A549 (cell line): ENCODE measurements at regions not wholly inside any gene's neighbourhood (a gene's known extent, or its start where the extent isn't known, plus 50 kb on each side); places are given as distances from the start of the nearest gene placed in this dataset.

Experiments used
- ATAC-seq, 2 experiments: fragments of 200-7000 bp in 1 of 2; fragments of >200 bp in 1 of 2; cut with Nextera tagmentation in 1 of 2; cut with Tn5 transposase in 1 of 2; 3 replicates each; pipeline versions ENCODE4 v1.8.0 to v1.9.1; 2018 to 2020; ENCODE audit warnings: mild to moderate bottlenecking in 1 of 2, moderate library complexity in 1 of 2
- CTCF ChIA-PET: fragments of 300-600 bp; sonication (Branson Sonifier 250); formaldehyde crosslinking; extraction: SDS; loops from one replicate; lab custom pipeline; 2021; ENCODE audit warnings: antibody characterized with exemption, inconsistent platforms; lab: Yijun Ruan, JAX
- POLR2A ChIA-PET: fragments of 350-600 bp; formaldehyde crosslinking; extraction: SDS; loops from one replicate; lab custom pipeline; 2021; ENCODE audit warnings: antibody characterized with exemption, inconsistent platforms; lab: Yijun Ruan, JAX
- DNase-seq, 2 experiments: peaks; one replicate each; pipeline versions ENCODE4 v3.0.0 to v3.0.0-alpha.2; 2011 to 2016; ENCODE audit warnings: low read depth in 1 of 2, low spot score in 1 of 2
- FAIRE-seq: peaks from 2 replicates; lab custom pipeline; 2011; peaks lifted over from hg19 to GRCh38; lab: Jason Lieb, UNC
- H3K27ac ChIP-seq, 2 experiments: fragments of >200 bp; sonication (Bioruptor Twin); formaldehyde crosslinking; 3 replicates each; pipeline ENCODE4 v1.5.1; 2016 to 2017
- H3K4me1 ChIP-seq: fragments of >200 bp; sonication (Bioruptor Twin); formaldehyde crosslinking; 3 replicates; pipeline ENCODE4 v1.6.1; 2016
- H3K4me2 ChIP-seq: fragments of >200 bp; sonication (Bioruptor Twin); formaldehyde crosslinking; 3 replicates; pipeline ENCODE4 v1.6.1; 2016
- H3K4me3 ChIP-seq: fragments of >200 bp; sonication (Bioruptor Twin); formaldehyde crosslinking; 3 replicates; pipeline ENCODE4 v1.5.1; 2016
- H3K9me3 ChIP-seq: fragments of >200 bp; sonication (Bioruptor Twin); formaldehyde crosslinking; 3 replicates; pipeline ENCODE4 v1.6.1; 2016
- EHF ChIP-seq: fragments of 250-450 bp; sonication (Bioruptor Pico); IDR thresholded peaks from 2 replicates; pipeline ENCODE4 v1.5.0; 2020; ENCODE audit warnings: mild to moderate bottlenecking
- EHMT2 ChIP-seq: fragments of 200-600 bp; sonication (generic); IDR thresholded peaks from 2 replicates; pipeline ENCODE4 v1.6.1; 2016; ENCODE audit warnings: antibody characterized with exemption, low read depth, mild to moderate bottlenecking, moderate library complexity
- EP300 ChIP-seq, 2 experiments: fragments of >200 bp; sonication (Bioruptor Twin); formaldehyde crosslinking; IDR thresholded peaks; 2 replicates in 1 of 2; 3 replicates in 1 of 2; pipeline ENCODE4 v1.6.1; 2016 to 2017
- ESRRA ChIP-seq: fragments of 150-350 bp; IDR thresholded peaks from 2 replicates; pipeline ENCODE4 v1.6.1; 2014; ENCODE audit warnings: mild to moderate bottlenecking, low read length, borderline replicate concordance
- FOSL2 ChIP-seq, 2 experiments: fragments of 450-650 bp in 1 of 2; fragments of >200 bp in 1 of 2; sonication (Bioruptor Twin) in 1 of 2; formaldehyde crosslinking; IDR thresholded peaks; 2 replicates each; pipeline versions ENCODE4 v1.5.0 to v1.6.1; 2016 to 2020; ENCODE audit warnings: mild to moderate bottlenecking in 1 of 2, moderate library complexity in 1 of 2
- GATA3 ChIP-seq: IDR thresholded peaks from 2 replicates; pipeline ENCODE4 v1.6.1; 2012; ENCODE audit warnings: borderline replicate concordance
- HDAC2 ChIP-seq: fragments of 200-600 bp; sonication (generic); IDR thresholded peaks from 2 replicates; pipeline ENCODE4 v1.6.1; 2016
- HOXA7 ChIP-seq: fragments of 250-450 bp; sonication (Bioruptor Pico); IDR thresholded peaks from 2 replicates; pipeline ENCODE4 v1.5.0; 2020; ENCODE audit warnings: mild to moderate bottlenecking, moderate library complexity
- KDM1A ChIP-seq: fragments of 200-600 bp; sonication (generic); IDR thresholded peaks from 2 replicates; pipeline ENCODE4 v1.6.1; 2016; ENCODE audit warnings: low read depth, mild to moderate bottlenecking
- KDM5A ChIP-seq: fragments of 200-600 bp; sonication (generic); IDR thresholded peaks from 2 replicates; pipeline ENCODE4 v1.6.1; 2016; ENCODE audit warnings: antibody characterized with exemption, mild to moderate bottlenecking
- PHF8 ChIP-seq: fragments of 200-600 bp; sonication (generic); IDR thresholded peaks from 2 replicates; pipeline ENCODE4 v1.6.1; 2016; ENCODE audit warnings: low read depth, mild to moderate bottlenecking, antibody characterized with exemption, moderate library complexity, borderline replicate concordance
- RCOR1 ChIP-seq: fragments of 150-350 bp; IDR thresholded peaks from 2 replicates; pipeline ENCODE4 v1.6.1; 2014; ENCODE audit warnings: antibody characterized with exemption, low read length, low read depth
- SREBF2 ChIP-seq: fragments of 450-650 bp; IDR thresholded peaks from 2 replicates; pipeline ENCODE4 v1.6.1; 2014; ENCODE audit warnings: mild to moderate bottlenecking, moderate library complexity
- ZC3H11A ChIP-seq: fragments of 450-650 bp; IDR thresholded peaks from 2 replicates; pipeline ENCODE4 v1.6.1; 2014; ENCODE audit warnings: antibody characterized with exemption, mild to moderate bottlenecking
- ZFP36 ChIP-seq: fragments of 450-650 bp; IDR thresholded peaks from 2 replicates; pipeline ENCODE4 v1.6.1; 2014; ENCODE audit warnings: borderline replicate concordance; ENCODE audit not compliant: partially characterized antibody
- ZNF302 ChIP-seq: fragments of 250-450 bp; sonication (Bioruptor Pico); IDR thresholded peaks from 2 replicates; pipeline ENCODE4 v1.9.0; 2021; ENCODE audit warnings: inconsistent platforms, mild to moderate bottlenecking, moderate library complexity
- ZSCAN20 ChIP-seq: fragments of 250-450 bp; sonication (Bioruptor Pico); IDR thresholded peaks from 2 replicates; pipeline ENCODE4 v1.8.0; 2022; ENCODE audit warnings: mild to moderate bottlenecking, moderate library complexity
- WGBS: methylation state at CpG from one replicate; pipeline ENCODE4 v1.1.6; 2017; ENCODE audit errors: missing lambda C conversion rate; 5-methylcytosine and 5-hydroxymethylcytosine counted together
- TF ChIP-seq, protein P1 (sequence below): fragments of >200 bp; sonication (Bioruptor Twin); formaldehyde crosslinking; IDR thresholded peaks from 2 replicates; pipeline ENCODE4 v1.6.1; 2016
- TF ChIP-seq, protein P2 (sequence below): IDR thresholded peaks from 2 replicates; pipeline ENCODE4 v1.6.1; 2012
- TF ChIP-seq, protein P3 (sequence below): fragments of 250-450 bp; sonication (Bioruptor Pico); IDR thresholded peaks from 2 replicates; pipeline ENCODE4 v1.5.0; 2021; ENCODE audit warnings: mild to moderate bottlenecking, moderate library complexity, borderline replicate concordance
- TF ChIP-seq, protein P4 (sequence below): fragments of 200-600 bp; sonication (generic); IDR thresholded peaks from 2 replicates; pipeline ENCODE4 v1.6.1; 2016; ENCODE audit warnings: antibody characterized with exemption, mild to moderate bottlenecking, moderate library complexity

DNA sequence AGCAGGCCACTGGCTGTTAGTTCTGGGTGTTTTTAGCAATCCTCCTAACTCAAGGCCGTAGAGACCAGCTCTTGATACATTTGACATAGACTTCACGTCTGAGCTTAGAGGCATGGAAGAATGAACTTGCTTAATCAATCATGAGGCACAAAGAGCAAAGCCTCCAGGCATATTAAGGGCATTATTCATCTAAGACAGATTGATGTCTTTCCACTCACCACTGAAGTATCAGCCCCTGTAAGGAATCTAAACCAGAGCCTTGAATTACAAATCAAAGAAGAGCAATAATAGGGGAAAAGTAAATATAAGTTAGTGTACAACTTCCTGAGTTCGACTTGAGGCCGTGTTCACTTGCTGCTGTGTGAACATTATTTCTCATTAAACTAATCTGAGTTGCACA is 1470.7 kb downstream of the AACS start:
- no peak overlapping the region for H3K4me2 ChIP-seq
- no peak for TF ChIP-seq HOXA7 (CRISPR knock-in tag)
- 3% methylated on average over 4 of the region's 4 CpGs for WGBS
- ATAC-seq (no peak), FAIRE-seq (no peak), DNase-seq (no peak)
- ChIA-PET POLR2A (no interaction called here), CTCF (no interaction called here)
- H3K27ac ChIP-seq, result no peak overlapping the region
- no peak overlapping the region for H3K4me3 ChIP-seq
- no peaks in the 10 kb centered on the region for H3K4me1 ChIP-seq
- H3K9me3 ChIP-seq, result no peaks in the 10 kb centered on the region; the same call in 2 of the 3 replicates

DNA sequence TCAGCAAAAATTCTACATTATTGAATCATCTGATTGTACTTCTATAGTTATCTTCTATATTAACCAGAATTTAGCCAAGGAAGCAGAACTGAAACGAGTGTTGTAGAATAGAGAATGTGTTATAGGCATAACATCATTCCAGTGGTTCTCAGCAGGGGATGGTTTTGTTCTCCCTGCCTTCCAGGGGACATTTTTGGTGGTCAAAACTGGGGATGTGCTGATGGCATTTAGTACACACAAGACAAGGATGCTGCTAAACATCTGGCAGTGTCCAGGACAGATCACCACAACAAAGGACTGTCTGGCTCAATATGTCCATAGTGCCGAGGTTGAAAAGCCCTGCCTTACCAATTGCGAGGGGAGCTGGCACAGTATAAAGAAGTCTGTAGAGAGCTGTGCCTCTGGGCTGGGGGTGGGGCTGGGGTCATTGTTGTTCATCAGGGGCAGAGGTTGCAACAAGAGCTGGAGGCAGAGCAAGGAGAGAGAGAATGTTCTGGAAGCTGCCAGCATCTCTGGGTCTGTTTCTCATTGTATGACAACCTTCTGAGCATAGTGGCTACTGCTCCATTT is 1472.8 kb downstream of the AACS start:
- no peak overlapping the region for H3K27ac ChIP-seq
- peaks cover 2% of the 10 kb centered on the region; the same call in 1 of the 3 replicates for H3K9me3 ChIP-seq
- ChIA-PET POLR2A (no interaction called here), CTCF (interaction anchor here (0.8 kb wide), 1 partner anchor 1255 kb away, joined by 3 read pairs; no protein-coding TSS in a partner anchor)
- FAIRE-seq, result no peak
- H3K4me1 ChIP-seq, result no peaks in the 10 kb centered on the region
- DNase-seq, result no peak
- no peak overlapping the region for H3K4me3 ChIP-seq
- 0% methylated on average over 3 of the region's 3 CpGs for WGBS
- no peak overlapping the region for H3K4me2 ChIP-seq
- ATAC-seq, result no peak
- no peak for TF ChIP-seq ESRRA
- no peak for TF ChIP-seq KDM1A
- TF ChIP-seq GATA3, result no peak
- TF ChIP-seq RCOR1, result no peak
- TF ChIP-seq EP300 (IDR thresholded peaks at IDR 0.05), result no peak
- TF ChIP-seq, protein P1, sequence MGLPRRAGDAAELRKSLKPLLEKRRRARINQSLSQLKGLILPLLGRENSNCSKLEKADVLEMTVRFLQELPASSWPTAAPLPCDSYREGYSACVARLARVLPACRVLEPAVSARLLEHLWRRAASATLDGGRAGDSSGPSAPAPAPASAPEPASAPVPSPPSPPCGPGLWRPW, result no peak
- no peak for TF ChIP-seq EHMT2
- no peak for TF ChIP-seq KDM5A
- no peak for TF ChIP-seq ZNF302
- TF ChIP-seq FOSL2 (IDR thresholded peaks at IDR 0.05), result no peak
- TF ChIP-seq FOSL2 (CRISPR knock-in tag; IDR thresholded peaks at IDR 0.05), result no peak
- TF ChIP-seq, protein P2, sequence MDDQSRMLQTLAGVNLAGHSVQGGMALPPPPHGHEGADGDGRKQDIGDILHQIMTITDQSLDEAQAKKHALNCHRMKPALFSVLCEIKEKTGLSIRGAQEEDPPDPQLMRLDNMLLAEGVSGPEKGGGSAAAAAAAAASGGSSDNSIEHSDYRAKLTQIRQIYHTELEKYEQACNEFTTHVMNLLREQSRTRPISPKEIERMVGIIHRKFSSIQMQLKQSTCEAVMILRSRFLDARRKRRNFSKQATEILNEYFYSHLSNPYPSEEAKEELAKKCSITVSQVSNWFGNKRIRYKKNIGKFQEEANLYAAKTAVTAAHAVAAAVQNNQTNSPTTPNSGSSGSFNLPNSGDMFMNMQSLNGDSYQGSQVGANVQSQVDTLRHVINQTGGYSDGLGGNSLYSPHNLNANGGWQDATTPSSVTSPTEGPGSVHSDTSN, result no peak
- TF ChIP-seq, protein P3, sequence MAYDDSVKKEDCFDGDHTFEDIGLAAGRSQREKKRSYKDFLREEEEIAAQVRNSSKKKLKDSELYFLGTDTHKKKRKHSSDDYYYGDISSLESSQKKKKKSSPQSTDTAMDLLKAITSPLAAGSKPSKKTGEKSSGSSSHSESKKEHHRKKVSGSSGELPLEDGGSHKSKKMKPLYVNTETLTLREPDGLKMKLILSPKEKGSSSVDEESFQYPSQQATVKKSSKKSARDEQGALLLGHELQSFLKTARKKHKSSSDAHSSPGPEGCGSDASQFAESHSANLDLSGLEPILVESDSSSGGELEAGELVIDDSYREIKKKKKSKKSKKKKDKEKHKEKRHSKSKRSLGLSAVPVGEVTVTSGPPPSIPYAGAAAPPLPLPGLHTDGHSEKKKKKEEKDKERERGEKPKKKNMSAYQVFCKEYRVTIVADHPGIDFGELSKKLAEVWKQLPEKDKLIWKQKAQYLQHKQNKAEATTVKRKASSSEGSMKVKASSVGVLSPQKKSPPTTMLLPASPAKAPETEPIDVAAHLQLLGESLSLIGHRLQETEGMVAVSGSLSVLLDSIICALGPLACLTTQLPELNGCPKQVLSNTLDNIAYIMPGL (CRISPR knock-in tag), result no peak
- no peak for TF ChIP-seq EHF (CRISPR knock-in tag)
- TF ChIP-seq, protein P4, sequence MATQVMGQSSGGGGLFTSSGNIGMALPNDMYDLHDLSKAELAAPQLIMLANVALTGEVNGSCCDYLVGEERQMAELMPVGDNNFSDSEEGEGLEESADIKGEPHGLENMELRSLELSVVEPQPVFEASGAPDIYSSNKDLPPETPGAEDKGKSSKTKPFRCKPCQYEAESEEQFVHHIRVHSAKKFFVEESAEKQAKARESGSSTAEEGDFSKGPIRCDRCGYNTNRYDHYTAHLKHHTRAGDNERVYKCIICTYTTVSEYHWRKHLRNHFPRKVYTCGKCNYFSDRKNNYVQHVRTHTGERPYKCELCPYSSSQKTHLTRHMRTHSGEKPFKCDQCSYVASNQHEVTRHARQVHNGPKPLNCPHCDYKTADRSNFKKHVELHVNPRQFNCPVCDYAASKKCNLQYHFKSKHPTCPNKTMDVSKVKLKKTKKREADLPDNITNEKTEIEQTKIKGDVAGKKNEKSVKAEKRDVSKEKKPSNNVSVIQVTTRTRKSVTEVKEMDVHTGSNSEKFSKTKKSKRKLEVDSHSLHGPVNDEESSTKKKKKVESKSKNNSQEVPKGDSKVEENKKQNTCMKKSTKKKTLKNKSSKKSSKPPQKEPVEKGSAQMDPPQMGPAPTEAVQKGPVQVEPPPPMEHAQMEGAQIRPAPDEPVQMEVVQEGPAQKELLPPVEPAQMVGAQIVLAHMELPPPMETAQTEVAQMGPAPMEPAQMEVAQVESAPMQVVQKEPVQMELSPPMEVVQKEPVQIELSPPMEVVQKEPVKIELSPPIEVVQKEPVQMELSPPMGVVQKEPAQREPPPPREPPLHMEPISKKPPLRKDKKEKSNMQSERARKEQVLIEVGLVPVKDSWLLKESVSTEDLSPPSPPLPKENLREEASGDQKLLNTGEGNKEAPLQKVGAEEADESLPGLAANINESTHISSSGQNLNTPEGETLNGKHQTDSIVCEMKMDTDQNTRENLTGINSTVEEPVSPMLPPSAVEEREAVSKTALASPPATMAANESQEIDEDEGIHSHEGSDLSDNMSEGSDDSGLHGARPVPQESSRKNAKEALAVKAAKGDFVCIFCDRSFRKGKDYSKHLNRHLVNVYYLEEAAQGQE, result no peak
- no peak for TF ChIP-seq HDAC2
- no peak for TF ChIP-seq PHF8
- no peak for TF ChIP-seq ZC3H11A
- no peak for TF ChIP-seq ZFP36
- TF ChIP-seq ZSCAN20 (CRISPR knock-in tag), result no peak
- TF ChIP-seq SREBF2, result no peak
